ENCODE measurements at regions not wholly inside any gene's neighbourhood (a gene's known extent, or its start where the extent isn't known, plus 50 kb on each side); places are given as distances from the start of the nearest gene placed in this dataset.

DNA sequence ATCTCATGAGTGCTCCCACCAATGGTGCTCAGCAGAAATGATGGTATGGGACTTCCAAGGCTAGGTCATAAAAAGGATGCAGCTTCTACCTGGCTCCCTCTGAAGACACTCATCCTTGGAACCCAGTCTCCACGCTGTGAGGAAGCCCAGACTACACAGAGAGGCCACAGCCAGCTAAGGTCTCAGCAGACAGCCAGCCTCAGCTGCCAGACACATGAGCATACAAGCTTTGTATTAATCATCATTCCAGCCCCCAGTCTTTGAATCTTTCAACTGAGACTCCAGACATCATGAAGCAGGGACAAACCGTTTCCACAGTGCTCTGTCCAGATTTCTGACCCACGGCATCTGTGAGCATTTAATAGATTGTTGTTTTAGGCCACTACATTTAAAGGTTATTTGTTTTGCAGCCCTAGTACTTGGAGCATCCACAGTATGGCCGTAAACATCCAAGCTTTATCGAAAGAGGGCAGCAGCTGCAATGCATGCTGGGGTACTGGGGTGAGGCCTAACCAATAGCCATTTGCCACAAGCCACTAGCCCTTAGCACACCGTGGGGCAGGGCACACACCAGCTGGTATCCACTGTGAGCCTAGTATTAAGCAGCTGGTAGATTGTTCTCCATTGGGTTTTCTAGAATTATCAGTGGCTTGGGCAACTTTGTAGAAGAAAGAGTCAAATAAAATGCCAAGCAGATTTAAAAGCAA lies 449.1 kb downstream of the BCOR start:
- Mint-ChIP-seq H3K4me3 (no peak overlapping the region), H3K27me3 (ENCODE audit: low read depth in 3 of 3) (peaks cover 0 to 8% (median 2%) of the 10 kb centered on the region in 3 donors), H3K27ac (no peak overlapping the region), H3K9me3 (no peaks in the 10 kb centered on the region), H3K4me1 (no peaks in the 10 kb centered on the region), H3K36me3 (no peaks in the 10 kb centered on the region)
- no peak for DNase-seq

- no peak overlapping the region for H3K27ac Mint-ChIP-seq
Observed at GRCh38 chrX:39650768-39651347, 446.9 kb downstream of the BCOR start.

DNA sequence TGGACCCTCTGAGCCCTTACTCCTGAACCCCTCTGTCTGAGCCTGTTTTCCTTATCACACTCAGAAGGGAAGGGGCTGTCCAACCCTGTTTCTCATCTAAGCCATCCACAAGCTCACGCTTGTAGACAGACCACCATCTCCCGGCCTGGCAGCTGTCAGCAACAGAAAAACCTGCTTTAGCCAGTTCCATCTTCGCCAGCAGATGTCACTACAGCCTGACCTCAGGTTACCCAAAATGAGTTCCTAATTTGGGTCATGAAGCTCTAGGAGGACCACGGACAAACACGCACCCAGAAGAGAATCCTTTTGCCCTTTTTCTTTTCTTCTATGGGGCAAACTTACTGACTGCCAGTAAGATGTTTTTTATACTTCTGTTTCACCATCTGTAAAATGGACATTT lies 445.4 kb downstream of the BCOR start:
- Mint-ChIP-seq H3K36me3 (no peaks in the 10 kb centered on the region), H3K9me3 (no peaks in the 10 kb centered on the region), H3K4me3 (no peak overlapping the region), H3K27ac (no peak overlapping the region), H3K27me3 (ENCODE audit: low read depth in 3 of 3) (peaks cover 0 to 10% (median 2%) of the 10 kb centered on the region in 3 donors), H3K4me1 (no peaks in the 10 kb centered on the region)
- peak in 1 of 3 donors; percentile 8 for DNase-seq

More at GRCh38 chrX:39650768-39651347, 446.9 kb downstream of the BCOR start:
- Mint-ChIP-seq H3K4me3 (no peak overlapping the region), H3K27me3 (ENCODE audit: low read depth in 3 of 3) (peaks cover 0 to 10% (median 2%) of the 10 kb centered on the region in 3 donors), H3K9me3 (no peaks in the 10 kb centered on the region), H3K4me1 (no peaks in the 10 kb centered on the region), H3K36me3 (no peaks in the 10 kb centered on the region)
- DNase-seq: no peak

DNA sequence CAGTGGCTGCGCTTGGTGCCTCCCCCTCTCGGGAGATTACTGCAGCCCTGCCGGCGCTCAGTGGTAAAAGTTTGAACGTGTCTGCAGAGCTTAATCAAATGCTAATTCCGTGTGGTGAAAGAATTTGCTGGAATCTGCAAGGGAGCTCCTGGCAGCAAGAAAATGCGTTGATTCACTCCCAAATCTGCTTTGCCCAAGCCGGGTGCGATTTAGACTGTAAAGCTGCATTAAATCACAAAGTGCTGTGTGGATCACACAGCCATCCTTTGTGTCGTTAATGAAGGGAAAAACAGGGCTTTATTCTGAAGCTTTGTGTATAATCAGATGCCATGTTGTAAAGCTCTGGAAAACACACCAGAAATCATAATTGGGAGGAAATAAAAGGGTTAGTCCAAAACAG lies 444.1 kb downstream of the BCOR start:
- H3K4me3 Mint-ChIP-seq: no peak overlapping the region

GRCh38 chrX:39654183-39654925 lies 443.4 kb downstream of the BCOR start:
- peaks cover 2 to 20% (median 2%) of the 10 kb centered on the region in 3 donors for H3K27me3 Mint-ChIP-seq (ENCODE audit: low read depth in 3 of 3)

More for the DNA sequence above, 444.1 kb downstream of the BCOR start:
- Mint-ChIP-seq H3K27me3 (ENCODE audit: low read depth in 3 of 3) (peaks cover 2 to 14% (median 2%) of the 10 kb centered on the region in 3 donors), H3K36me3 (no peaks in the 10 kb centered on the region), H3K9me3 (no peaks in the 10 kb centered on the region), H3K4me1 (no peaks in the 10 kb centered on the region), H3K27ac (no peak overlapping the region)
- no peak for DNase-seq

DNA sequence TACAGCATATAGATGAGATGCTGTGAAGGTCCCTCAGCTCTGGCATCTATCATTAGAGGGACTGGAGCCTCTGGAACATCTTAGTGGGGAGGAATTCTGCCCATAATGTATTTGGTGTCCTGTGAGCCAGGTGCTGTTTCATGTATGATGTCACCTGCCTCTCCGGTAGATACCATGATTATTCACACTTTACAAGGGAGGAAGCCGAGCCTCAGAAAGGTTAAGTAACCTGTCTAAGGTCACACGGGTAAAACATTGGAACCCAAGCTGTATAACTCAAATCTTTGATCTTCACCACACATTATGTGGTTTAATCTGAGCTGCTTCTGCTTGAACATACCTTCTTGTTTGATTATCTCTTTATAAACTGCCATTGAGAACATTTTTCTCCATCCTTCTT lies 442.8 kb downstream of the BCOR start:
- Mint-ChIP-seq H3K9me3 (no peaks in the 10 kb centered on the region), H3K4me1 (no peaks in the 10 kb centered on the region), H3K4me3 (no peak overlapping the region), H3K27ac (no peak overlapping the region), H3K27me3 (ENCODE audit: low read depth in 3 of 3) (peaks cover 2 to 25% (median 2%) of the 10 kb centered on the region in 3 donors), H3K36me3 (no peaks in the 10 kb centered on the region)
- no peak for DNase-seq

More at GRCh38 chrX:39654183-39654925, 443.4 kb downstream of the BCOR start:
- H3K4me1 Mint-ChIP-seq: no peaks in the 10 kb centered on the region
- H3K36me3 Mint-ChIP-seq: no peaks in the 10 kb centered on the region
- no peak overlapping the region for H3K4me3 Mint-ChIP-seq
- no peak for DNase-seq
- no peaks in the 10 kb centered on the region for H3K9me3 Mint-ChIP-seq
- H3K27ac Mint-ChIP-seq: no peak overlapping the region

DNA sequence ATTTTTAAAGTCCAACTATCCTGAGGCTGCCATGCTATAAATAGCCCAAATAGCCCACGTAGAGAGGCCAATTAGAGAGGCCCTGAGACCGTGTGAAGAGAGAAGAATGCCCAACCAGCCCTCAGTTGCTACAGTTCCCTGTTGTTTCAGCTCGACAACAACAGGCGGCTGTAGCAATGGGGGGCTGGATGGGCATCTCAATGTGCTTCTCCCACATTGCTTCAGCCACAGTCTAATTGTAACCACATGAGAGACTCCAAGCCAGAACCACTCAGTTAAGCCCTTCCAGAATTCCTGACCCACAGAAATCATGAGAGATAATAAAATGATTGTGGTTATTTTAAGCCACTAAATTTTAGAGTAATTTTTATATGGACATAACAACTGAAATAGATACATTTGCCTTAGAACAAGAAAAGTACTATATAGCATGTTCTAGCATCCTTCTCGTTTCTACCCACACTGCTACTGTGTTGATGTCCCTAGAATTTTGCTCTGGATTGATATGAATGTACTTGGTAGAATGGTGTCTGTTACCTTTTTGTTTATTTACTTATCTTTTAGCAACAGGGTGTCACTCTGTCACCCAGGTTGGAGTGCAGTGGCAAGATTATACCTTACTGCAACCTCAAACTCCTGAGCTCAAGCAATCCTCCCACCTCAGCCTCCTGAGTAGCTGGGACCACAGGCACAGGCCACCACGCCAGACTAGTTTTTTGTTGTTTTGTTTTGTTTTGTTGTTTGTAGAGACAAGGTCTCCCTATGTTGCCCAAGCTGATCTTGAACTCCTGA lies 436.4 kb downstream of the BCOR start:
- no peaks in the 10 kb centered on the region for H3K9me3 Mint-ChIP-seq
- H3K36me3 Mint-ChIP-seq: peaks cover 0 to 3% (median 0%) of the 10 kb centered on the region in 3 donors
- no peak for DNase-seq
- H3K27me3 Mint-ChIP-seq (ENCODE audit: low read depth in 3 of 3): peaks cover 0 to 31% (median 2%) of the 10 kb centered on the region in 3 donors
- no peak overlapping the region for H3K4me3 Mint-ChIP-seq
- H3K4me1 Mint-ChIP-seq: no peaks in the 10 kb centered on the region
- H3K27ac Mint-ChIP-seq: no peak overlapping the region

- H3K4me1 Mint-ChIP-seq: no peaks in the 10 kb centered on the region
Observed at GRCh38 chrX:39665830-39666518, 431.8 kb downstream of the BCOR start.

DNA sequence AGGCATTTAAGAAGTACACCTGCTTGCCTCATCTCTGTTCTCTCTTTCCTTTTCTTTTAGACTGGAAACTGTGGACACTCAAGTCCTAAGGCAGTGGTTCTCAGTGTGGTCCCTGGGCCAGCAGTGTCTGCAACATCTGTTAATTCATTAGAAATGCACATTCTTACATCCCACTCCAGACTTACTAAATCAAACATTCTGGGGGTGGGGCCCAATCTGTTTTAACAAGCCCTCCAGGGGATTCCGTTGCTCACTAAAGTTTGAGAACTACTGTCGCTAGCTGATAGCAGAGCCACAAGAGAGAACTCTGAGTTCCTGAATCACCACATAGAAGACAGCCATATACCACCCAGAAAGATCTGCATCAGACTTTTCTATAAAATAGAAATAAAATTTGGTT lies 430.6 kb downstream of the BCOR start:
- H3K9me3 Mint-ChIP-seq: no peaks in the 10 kb centered on the region
- no peak for DNase-seq
- H3K27me3 Mint-ChIP-seq (ENCODE audit: low read depth in 3 of 3): peaks cover 2 to 15% (median 2%) of the 10 kb centered on the region in 3 donors
- H3K4me1 Mint-ChIP-seq: no peaks in the 10 kb centered on the region
- no peak overlapping the region for H3K4me3 Mint-ChIP-seq
- H3K36me3 Mint-ChIP-seq: no peaks in the 10 kb centered on the region
- no peak overlapping the region for H3K27ac Mint-ChIP-seq

More at GRCh38 chrX:39665830-39666518, 431.8 kb downstream of the BCOR start:
- Mint-ChIP-seq H3K4me3 (no peak overlapping the region), H3K27me3 (ENCODE audit: low read depth in 3 of 3) (peaks cover 2 to 18% (median 2%) of the 10 kb centered on the region in 3 donors), H3K27ac (no peak overlapping the region), H3K9me3 (no peaks in the 10 kb centered on the region), H3K36me3 (peaks cover 0 to 3% (median 0%) of the 10 kb centered on the region in 3 donors)
- no peak for DNase-seq

GRCh38 chrX:39667736-39668482 lies 429.8 kb downstream of the BCOR start:
- Mint-ChIP-seq H3K27ac (no peak overlapping the region), H3K4me1 (no peaks in the 10 kb centered on the region), H3K4me3 (no peak overlapping the region), H3K9me3 (no peaks in the 10 kb centered on the region), H3K36me3 (no peaks in the 10 kb centered on the region), H3K27me3 (ENCODE audit: low read depth in 3 of 3) (peaks cover 2 to 16% (median 2%) of the 10 kb centered on the region in 3 donors)
- DNase-seq: no peak

DNA sequence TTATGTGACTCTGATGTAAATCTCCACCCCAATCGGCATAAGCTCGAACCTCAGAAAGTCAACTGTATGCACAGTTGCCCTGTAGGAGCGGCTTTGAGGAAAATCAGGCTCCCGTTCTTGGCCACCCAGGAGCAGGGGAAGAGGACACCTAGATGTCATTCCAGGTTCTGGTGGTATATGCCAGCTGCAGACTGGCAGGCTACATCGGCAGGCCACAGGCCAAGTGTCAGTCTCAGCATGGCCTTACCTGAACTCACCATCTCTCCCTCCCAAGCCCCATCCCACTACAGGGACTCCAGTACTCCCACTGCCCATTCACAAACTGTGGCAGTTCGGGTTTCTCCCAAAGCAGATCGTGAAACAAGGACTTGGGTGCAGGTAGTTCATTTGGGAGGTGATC lies 428.1 kb downstream of the BCOR start:
- Mint-ChIP-seq H3K4me3 (no peak overlapping the region), H3K27me3 (ENCODE audit: low read depth in 3 of 3) (peaks cover 2 to 23% (median 2%) of the 10 kb centered on the region in 3 donors), H3K27ac (no peak overlapping the region), H3K36me3 (no peaks in the 10 kb centered on the region), H3K9me3 (no peaks in the 10 kb centered on the region), H3K4me1 (no peaks in the 10 kb centered on the region)
- DNase-seq: no peak

- Mint-ChIP-seq H3K27ac (no peak overlapping the region), H3K4me1 (no peaks in the 10 kb centered on the region), H3K9me3 (no peaks in the 10 kb centered on the region), H3K4me3 (no peak overlapping the region), H3K36me3 (no peaks in the 10 kb centered on the region), H3K27me3 (ENCODE audit: low read depth in 3 of 3) (peaks cover 2 to 23% (median 2%) of the 10 kb centered on the region in 3 donors)
- DNase-seq: no peak
Observed at GRCh38 chrX:39670281-39670680, 427.5 kb downstream of the BCOR start.

Measured in immature natural killer cell (primary cell).